ENCODE measurements at regions not wholly inside any gene's neighbourhood (a gene's known extent, or its start where the extent isn't known, plus 50 kb on each side); places are given as distances from the start of the nearest gene placed in this dataset.

- H3F3A ChIP-seq (ENCODE audit: insufficient read depth), result 0 out of 2 replicates have a peak, but pooled peaks cover 6% of the 10 kb centered on the region
- TF ChIP-seq EZH2 (IDR thresholded peaks at IDR 0.05; ENCODE audit: insufficient read depth, poor library complexity, severe bottlenecking) (no peak), EZH2phosphoT487 (IDR thresholded peaks at IDR 0.05; ENCODE audit: insufficient read depth, low read depth) (no peak)
- H3K27me3 ChIP-seq (replicated peaks; ENCODE audit: insufficient read depth), result no peaks in the 10 kb centered on the region
- H3K27ac ChIP-seq, result no peak overlapping the region
- H3K36me3 ChIP-seq (ENCODE audit: low read depth), result no peaks in the 10 kb centered on the region
- DNase-seq, result no peak
- H3K9me3 ChIP-seq (ENCODE audit: low read depth), result no peaks in the 10 kb centered on the region
- no peak overlapping the region for H2AFZ ChIP-seq
- H3K4me3 ChIP-seq, result no peak overlapping the region
- no peaks in the 10 kb centered on the region for H3K79me2 ChIP-seq (ENCODE audit: insufficient read depth)
- H3K9ac ChIP-seq, result no peak overlapping the region
- H3K4me2 ChIP-seq (ENCODE audit: unreplicated experiment), result no peak overlapping the region
- no peaks in the 10 kb centered on the region for H3K9me2 ChIP-seq (ENCODE audit: insufficient read depth)
- no peaks in the 10 kb centered on the region for H4K20me1 ChIP-seq (ENCODE audit: insufficient read depth)
- peaks cover 11% of the 10 kb centered on the region for H3K4me1 ChIP-seq (ENCODE audit: insufficient read depth)
- in situ Hi-C loops (cut with MboI), result no loop called here
Measured at GRCh38 chr9:22700171-22700570, 253.5 kb downstream of the DMRTA1 start.

DNA sequence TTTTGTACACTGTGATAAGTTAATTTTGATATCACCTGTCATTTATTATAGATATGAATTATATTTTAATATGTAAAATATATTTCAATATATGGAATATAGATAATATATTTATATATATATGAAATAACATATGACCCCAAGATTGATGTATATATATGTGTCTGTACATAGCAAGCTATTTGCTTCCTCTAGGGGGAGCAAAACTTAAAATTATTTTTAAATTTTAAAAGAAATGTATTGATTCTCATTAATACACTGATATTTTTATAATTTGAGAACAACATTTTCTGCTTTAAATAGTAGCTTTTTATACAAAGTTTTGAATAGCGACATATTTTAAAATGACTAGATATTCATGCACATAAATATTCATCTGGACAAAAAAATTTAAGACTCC lies 272.0 kb downstream of the DMRTA1 start:
- H3K4me2 ChIP-seq (ENCODE audit: unreplicated experiment), result no peak overlapping the region
- H4K20me1 ChIP-seq (ENCODE audit: insufficient read depth), result no peaks in the 10 kb centered on the region
- peaks cover 14% of the 10 kb centered on the region for H3F3A ChIP-seq (ENCODE audit: insufficient read depth)
- peak overlapping the region; percentile 29; the same call in 1 of the 2 replicates for H2AFZ ChIP-seq
- H3K9me2 ChIP-seq (ENCODE audit: insufficient read depth), result no peaks in the 10 kb centered on the region; the same call in 1 of the 2 replicates
- no peaks in the 10 kb centered on the region for H3K79me2 ChIP-seq (ENCODE audit: insufficient read depth)
- in situ Hi-C loops (cut with MboI), result no loop called here
- no peak overlapping the region for H3K9ac ChIP-seq
- no peaks in the 10 kb centered on the region for H3K9me3 ChIP-seq (ENCODE audit: low read depth)
- H3K27me3 ChIP-seq (replicated peaks; ENCODE audit: insufficient read depth), result no peaks in the 10 kb centered on the region
- DNase-seq, result peak; percentile 13
- WGBS, 2 experiments (ENCODE audit: low coverage in 1 of 2, low lambda C conversion rate in 2 of 2, missing lambda C conversion rate in 2 of 2), result 52 to 65% methylated on average over 1 of the region's 1 CpG
- H3K36me3 ChIP-seq (ENCODE audit: low read depth), result no peaks in the 10 kb centered on the region
- TF ChIP-seq EZH2phosphoT487 (IDR thresholded peaks at IDR 0.05; ENCODE audit: insufficient read depth, low read depth), result no peak
- no peak for TF ChIP-seq EZH2 (IDR thresholded peaks at IDR 0.05; ENCODE audit: insufficient read depth, poor library complexity, severe bottlenecking)
- H3K4me3 ChIP-seq, result no peak overlapping the region
- H3K27ac ChIP-seq, result no peak overlapping the region
- H3K4me1 ChIP-seq (ENCODE audit: insufficient read depth), result peaks cover 21% of the 10 kb centered on the region

DNA sequence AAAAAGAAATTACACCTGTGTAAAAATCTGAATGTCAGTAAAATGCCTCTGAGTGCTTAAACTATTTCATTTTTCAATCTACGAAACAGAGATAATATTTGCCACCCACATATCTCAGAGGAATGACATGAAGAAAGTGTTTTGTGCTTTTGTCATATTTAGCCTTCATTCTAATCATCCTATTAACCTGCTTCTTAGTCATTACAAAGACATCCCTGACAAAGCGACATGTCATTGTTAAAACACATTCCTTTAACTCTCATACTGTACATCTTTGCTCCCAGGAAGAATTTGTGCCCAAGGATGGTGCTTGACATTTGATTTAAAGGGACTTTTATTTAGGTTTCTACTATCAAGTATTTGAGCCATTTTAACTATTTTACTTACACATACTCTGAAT lies 275.9 kb downstream of the DMRTA1 start:
- Histone ChIP-seq H3K4me3 (peak overlapping the region; percentile 5), H3K79me2 (ENCODE audit: insufficient read depth) (no peaks in the 10 kb centered on the region), H3K36me3 (ENCODE audit: low read depth) (no peaks in the 10 kb centered on the region), H4K20me1 (ENCODE audit: insufficient read depth) (no peaks in the 10 kb centered on the region), H3K27me3 (replicated peaks; ENCODE audit: insufficient read depth) (no peaks in the 10 kb centered on the region), H3K27ac (no peak overlapping the region), H3K4me1 (ENCODE audit: insufficient read depth) (peaks cover 26% of the 10 kb centered on the region), H3K9me2 (ENCODE audit: insufficient read depth) (no peaks in the 10 kb centered on the region; the same call in 1 of the 2 replicates), H3K9me3 (ENCODE audit: low read depth) (no peaks in the 10 kb centered on the region), H3F3A (ENCODE audit: insufficient read depth) (peaks cover 14% of the 10 kb centered on the region), H3K4me2 (ENCODE audit: unreplicated experiment) (peak overlapping the region; percentile 33), H2AFZ (no peak overlapping the region), H3K9ac (no peak overlapping the region)
- in situ Hi-C loops (cut with MboI), result no loop called here
- 8 to 11% methylated on average over 2 of the region's 2 CpGs for WGBS, 2 experiments (ENCODE audit: low coverage in 1 of 2, low lambda C conversion rate in 2 of 2, missing lambda C conversion rate in 2 of 2)
- DNase-seq, result peak; percentile 15
- no peak for TF ChIP-seq EZH2phosphoT487 (IDR thresholded peaks at IDR 0.05; ENCODE audit: insufficient read depth, low read depth)

- H4K20me1 ChIP-seq (ENCODE audit: insufficient read depth), result no peaks in the 10 kb centered on the region
- H3K4me1 ChIP-seq (ENCODE audit: insufficient read depth), result no peaks in the 10 kb centered on the region
- no peak overlapping the region for H2AFZ ChIP-seq
- H3K27ac ChIP-seq, result no peak overlapping the region
- H3K9me3 ChIP-seq (ENCODE audit: low read depth), result no peaks in the 10 kb centered on the region
- no peak overlapping the region for H3K4me2 ChIP-seq (ENCODE audit: unreplicated experiment)
- WGBS, 2 experiments (ENCODE audit: low coverage in 1 of 2, low lambda C conversion rate in 2 of 2, missing lambda C conversion rate in 2 of 2), result 61 to 66% methylated on average over 3 of the region's 3 CpGs
- in situ Hi-C loops (cut with MboI), result no loop called here
- no peak overlapping the region for H3K9ac ChIP-seq
- no peak for TF ChIP-seq EZH2 (IDR thresholded peaks at IDR 0.05; ENCODE audit: insufficient read depth, poor library complexity, severe bottlenecking)
- no peak for TF ChIP-seq EZH2phosphoT487 (IDR thresholded peaks at IDR 0.05; ENCODE audit: insufficient read depth, low read depth)
- no peaks in the 10 kb centered on the region for H3K79me2 ChIP-seq (ENCODE audit: insufficient read depth)
- H3F3A ChIP-seq (ENCODE audit: insufficient read depth), result no peaks in the 10 kb centered on the region
- H3K36me3 ChIP-seq (ENCODE audit: low read depth), result no peaks in the 10 kb centered on the region
- no peak for DNase-seq
- H3K9me2 ChIP-seq (ENCODE audit: insufficient read depth), result no peaks in the 10 kb centered on the region
- no peak overlapping the region for H3K4me3 ChIP-seq
- no peaks in the 10 kb centered on the region for H3K27me3 ChIP-seq (replicated peaks; ENCODE audit: insufficient read depth)
Measured at GRCh38 chr9:22731786-22732185, 285.2 kb downstream of the DMRTA1 start.

DNA sequence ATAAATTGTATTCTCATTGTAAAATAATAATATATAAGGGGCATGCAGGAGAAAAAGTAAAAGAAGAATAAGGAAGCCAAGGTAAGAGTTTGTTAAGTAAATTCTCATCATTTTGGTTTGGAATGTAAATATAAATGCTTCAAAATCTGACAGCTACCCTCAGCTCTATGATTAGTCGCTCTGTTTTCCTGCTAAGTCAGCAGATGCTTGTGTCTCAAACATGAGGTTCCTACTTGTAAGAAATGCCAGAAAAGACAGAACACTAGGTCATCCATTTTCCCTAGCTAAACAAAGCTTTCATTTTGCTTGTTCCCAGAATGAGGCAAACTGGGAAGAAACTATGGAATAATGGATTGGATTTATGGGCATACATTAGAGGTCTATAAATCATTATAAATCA lies 293.1 kb downstream of the DMRTA1 start:
- Histone ChIP-seq H3K9ac (no peak overlapping the region), H3K9me3 (ENCODE audit: low read depth) (no peaks in the 10 kb centered on the region), H3K4me2 (ENCODE audit: unreplicated experiment) (no peak overlapping the region), H3K27me3 (replicated peaks; ENCODE audit: insufficient read depth) (no peaks in the 10 kb centered on the region), H4K20me1 (ENCODE audit: insufficient read depth) (no peaks in the 10 kb centered on the region), H3F3A (ENCODE audit: insufficient read depth) (no peaks in the 10 kb centered on the region), H3K27ac (no peak overlapping the region), H3K4me3 (no peak overlapping the region), H2AFZ (no peak overlapping the region), H3K36me3 (ENCODE audit: low read depth) (no peaks in the 10 kb centered on the region), H3K79me2 (ENCODE audit: insufficient read depth) (no peaks in the 10 kb centered on the region), H3K4me1 (ENCODE audit: insufficient read depth) (no peaks in the 10 kb centered on the region), H3K9me2 (ENCODE audit: insufficient read depth) (no peaks in the 10 kb centered on the region; the same call in 1 of the 2 replicates)
- DNase-seq, result no peak
- in situ Hi-C loops (cut with MboI), result no loop called here
- WGBS, 2 experiments (ENCODE audit: low coverage in 1 of 2, low lambda C conversion rate in 2 of 2, missing lambda C conversion rate in 2 of 2), result 35 to 55% methylated on average over 1 of the region's 1 CpG
- no peak for TF ChIP-seq EZH2phosphoT487 (IDR thresholded peaks at IDR 0.05; ENCODE audit: insufficient read depth, low read depth)
- no peak for TF ChIP-seq EZH2 (IDR thresholded peaks at IDR 0.05; ENCODE audit: insufficient read depth, poor library complexity, severe bottlenecking)
